OCI-LY7 (cell line): ENCODE measurements at regions not wholly inside any gene's neighbourhood (a gene's known extent, or its start where the extent isn't known, plus 50 kb on each side); places are given as distances from the start of the nearest gene placed in this dataset.

Experiments used
- CTCF ChIP-seq: fragments of 200-600 bp; sonication (generic); conservative IDR thresholded peaks from 2 replicates; pipeline ENCODE4 v1.5.1; 2014; ENCODE audit warnings: mild to moderate bottlenecking, antibody characterized with exemption, low read length, moderate library complexity, mixed read lengths
- EZH2phosphoT487 ChIP-seq: fragments of 200-600 bp; sonication (generic); IDR thresholded peaks from 2 replicates; pipeline ENCODE4 v1.6.1; 2018; ENCODE audit warnings: low read depth, borderline replicate concordance, mild to moderate bottlenecking, mixed run types, antibody characterized with exemption, low read length, moderate library complexity, mixed read lengths

DNA sequence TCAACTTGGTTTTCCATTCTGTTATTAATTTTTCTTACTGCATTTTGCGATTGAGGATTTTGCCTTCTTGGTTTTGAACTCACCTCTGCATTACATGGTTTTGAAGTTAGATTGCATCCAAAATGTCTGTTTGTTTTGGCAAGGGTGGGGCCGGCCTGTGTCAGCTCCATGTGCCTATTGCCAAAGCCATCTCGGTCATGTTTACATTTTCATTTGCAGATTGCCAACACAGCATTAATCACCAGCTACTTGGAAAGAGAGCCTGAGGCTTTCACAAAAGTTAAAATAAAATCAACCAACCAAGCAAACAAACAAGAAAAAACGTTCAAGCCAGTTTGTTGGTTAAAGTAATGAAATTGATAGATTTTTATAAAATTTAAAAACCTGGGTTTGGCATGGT is 695.8 kb downstream of the TYW1 start:
- TF ChIP-seq CTCF = no peak
- TF ChIP-seq EZH2phosphoT487 = no peak
